ENCODE measurements at regions not wholly inside any gene's neighbourhood (a gene's known extent, or its start where the extent isn't known, plus 50 kb on each side); places are given as distances from the start of the nearest gene placed in this dataset.

DNA sequence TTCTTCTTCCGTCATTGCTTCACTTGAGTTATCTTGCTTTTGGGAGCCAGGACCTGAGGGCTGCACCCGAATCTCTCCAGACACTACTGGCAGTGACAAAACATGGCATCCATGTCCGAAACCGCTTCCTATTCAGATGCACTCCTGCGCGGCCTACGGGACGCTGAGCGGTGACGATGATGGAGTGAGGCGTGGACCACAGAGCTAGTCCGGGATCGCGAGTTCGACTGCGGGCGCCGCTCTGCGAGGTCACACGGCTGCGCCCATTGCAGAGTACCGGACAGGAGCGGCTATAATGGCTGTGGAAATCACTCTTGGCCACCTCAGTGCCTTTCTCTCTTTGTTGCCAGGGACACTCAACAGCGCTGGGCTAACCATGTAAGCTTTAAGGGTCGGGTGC, 453.8 kb upstream of the CNTN5 start:
- BruUV-seq (replicated peaks), result no TSS peak
- no peaks in the 10 kb centered on the region; the same call in 1 of the 2 replicates for H3K9me2 ChIP-seq (ENCODE audit: insufficient read depth)
- no peak overlapping the region for H3K4me3 ChIP-seq
- no peaks in the 10 kb centered on the region for H3K36me3 ChIP-seq (ENCODE audit: low read depth)
- no peaks in the 10 kb centered on the region for H3F3A ChIP-seq (ENCODE audit: insufficient read depth, low read depth)
- H3K27ac ChIP-seq, result no peak overlapping the region
- no peaks in the 10 kb centered on the region for H3K4me1 ChIP-seq (replicated peaks; ENCODE audit: insufficient read depth)
- CTCF ChIA-PET, result no interaction called here
- no peak for DNase-seq
- no peaks in the 10 kb centered on the region for H3K27me3 ChIP-seq (ENCODE audit: insufficient read depth, low read depth)
- no peak overlapping the region for H3K4me2 ChIP-seq
- H2AFZ ChIP-seq, result no peak overlapping the region
- TF ChIP-seq EZH2 (IDR thresholded peaks at IDR 0.05; ENCODE audit: low read depth), result no peak
- TF ChIP-seq, protein P1, sequence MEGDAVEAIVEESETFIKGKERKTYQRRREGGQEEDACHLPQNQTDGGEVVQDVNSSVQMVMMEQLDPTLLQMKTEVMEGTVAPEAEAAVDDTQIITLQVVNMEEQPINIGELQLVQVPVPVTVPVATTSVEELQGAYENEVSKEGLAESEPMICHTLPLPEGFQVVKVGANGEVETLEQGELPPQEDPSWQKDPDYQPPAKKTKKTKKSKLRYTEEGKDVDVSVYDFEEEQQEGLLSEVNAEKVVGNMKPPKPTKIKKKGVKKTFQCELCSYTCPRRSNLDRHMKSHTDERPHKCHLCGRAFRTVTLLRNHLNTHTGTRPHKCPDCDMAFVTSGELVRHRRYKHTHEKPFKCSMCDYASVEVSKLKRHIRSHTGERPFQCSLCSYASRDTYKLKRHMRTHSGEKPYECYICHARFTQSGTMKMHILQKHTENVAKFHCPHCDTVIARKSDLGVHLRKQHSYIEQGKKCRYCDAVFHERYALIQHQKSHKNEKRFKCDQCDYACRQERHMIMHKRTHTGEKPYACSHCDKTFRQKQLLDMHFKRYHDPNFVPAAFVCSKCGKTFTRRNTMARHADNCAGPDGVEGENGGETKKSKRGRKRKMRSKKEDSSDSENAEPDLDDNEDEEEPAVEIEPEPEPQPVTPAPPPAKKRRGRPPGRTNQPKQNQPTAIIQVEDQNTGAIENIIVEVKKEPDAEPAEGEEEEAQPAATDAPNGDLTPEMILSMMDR (conservative IDR thresholded peaks at IDR 0.05), result no peak
- H3K9me3 ChIP-seq (ENCODE audit: insufficient read depth, low read depth), result no peaks in the 10 kb centered on the region
- no peaks in the 10 kb centered on the region for H4K20me1 ChIP-seq (ENCODE audit: insufficient read depth)
- no peaks in the 10 kb centered on the region for H3K79me2 ChIP-seq (ENCODE audit: low read depth)
- intact Hi-C loops (cut with micrococcal nuclease; ENCODE audit: unreplicated experiment), result no loop called here
- POLR2A ChIA-PET (ENCODE audit: unreplicated experiment), result no interaction called here

DNA sequence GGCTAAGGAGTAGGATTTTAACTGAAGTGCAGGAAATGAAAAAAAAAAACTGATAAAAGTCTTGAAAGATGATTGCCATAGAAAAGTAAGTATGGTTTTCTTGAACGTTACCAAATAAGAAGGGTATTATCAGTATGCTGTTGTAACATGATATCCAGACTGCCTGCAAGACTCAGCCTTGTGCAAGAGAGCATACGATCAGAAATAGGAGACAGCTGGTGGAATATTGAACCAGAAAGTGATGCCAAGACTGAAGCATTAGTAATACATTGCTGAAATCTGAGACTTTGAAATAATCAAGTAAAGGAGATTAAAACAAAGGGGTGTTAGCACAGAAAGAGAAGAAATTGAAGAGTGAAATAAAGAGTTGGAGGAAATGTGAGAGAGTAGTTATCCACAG, 452.7 kb upstream of the CNTN5 start:
- no peaks in the 10 kb centered on the region for H3K79me2 ChIP-seq (ENCODE audit: low read depth)
- H3K4me2 ChIP-seq, result no peak overlapping the region
- no peaks in the 10 kb centered on the region for H4K20me1 ChIP-seq (ENCODE audit: insufficient read depth)
- H2AFZ ChIP-seq, result no peak overlapping the region
- no peaks in the 10 kb centered on the region for H3K9me3 ChIP-seq (ENCODE audit: insufficient read depth, low read depth)
- intact Hi-C loops (cut with micrococcal nuclease; ENCODE audit: unreplicated experiment), result no loop called here
- no peaks in the 10 kb centered on the region for H3K27me3 ChIP-seq (ENCODE audit: insufficient read depth, low read depth)
- BruUV-seq (replicated peaks), result no TSS peak
- H3K36me3 ChIP-seq (ENCODE audit: low read depth), result no peaks in the 10 kb centered on the region
- no peak overlapping the region for H3K27ac ChIP-seq
- TF ChIP-seq, protein P1 (conservative IDR thresholded peaks at IDR 0.05), result no peak
- no peak for TF ChIP-seq EZH2 (IDR thresholded peaks at IDR 0.05; ENCODE audit: low read depth)
- CTCF ChIA-PET, result no interaction called here
- no peak overlapping the region for H3K4me3 ChIP-seq
- no peaks in the 10 kb centered on the region; the same call in 1 of the 2 replicates for H3K9me2 ChIP-seq (ENCODE audit: insufficient read depth)
- no peak for DNase-seq
- no peaks in the 10 kb centered on the region for H3F3A ChIP-seq (ENCODE audit: insufficient read depth, low read depth)
- H3K4me1 ChIP-seq (replicated peaks; ENCODE audit: insufficient read depth), result no peaks in the 10 kb centered on the region
- POLR2A ChIA-PET (ENCODE audit: unreplicated experiment), result no interaction called here

DNA sequence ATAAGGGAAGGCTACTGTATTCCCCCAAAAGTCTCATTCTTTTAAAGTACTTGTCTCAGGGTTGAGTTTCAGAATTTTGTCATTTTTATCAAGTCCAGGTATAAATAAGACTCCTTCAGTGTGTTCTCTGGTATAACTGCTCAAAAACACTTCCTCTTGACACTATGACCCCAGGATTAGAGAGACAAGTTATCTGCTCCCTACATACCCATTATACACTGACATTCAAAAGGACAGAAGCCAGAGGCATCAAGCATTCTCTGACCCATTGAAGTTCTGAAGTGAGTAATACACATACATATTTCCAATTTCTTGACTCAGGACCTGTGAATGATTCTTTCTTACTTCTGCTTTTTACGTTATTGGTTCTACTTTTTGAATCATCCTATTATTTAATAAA, 447.8 kb upstream of the CNTN5 start:
- no peaks in the 10 kb centered on the region for H3K79me2 ChIP-seq (ENCODE audit: low read depth)
- H3K27ac ChIP-seq, result no peak overlapping the region
- H4K20me1 ChIP-seq (ENCODE audit: insufficient read depth), result no peaks in the 10 kb centered on the region
- no TSS peak for BruUV-seq (replicated peaks)
- no peak overlapping the region for H3K4me3 ChIP-seq
- peak overlapping the region; percentile 20; the same call in 1 of the 2 replicates for H2AFZ ChIP-seq
- DNase-seq, result no peak
- H3K27me3 ChIP-seq (ENCODE audit: insufficient read depth, low read depth), result no peaks in the 10 kb centered on the region
- H3K4me2 ChIP-seq, result no peak overlapping the region
- H3K9me2 ChIP-seq (ENCODE audit: insufficient read depth), result no peaks in the 10 kb centered on the region; the same call in 1 of the 2 replicates
- no peaks in the 10 kb centered on the region for H3K36me3 ChIP-seq (ENCODE audit: low read depth)
- H3F3A ChIP-seq (ENCODE audit: insufficient read depth, low read depth), result no peaks in the 10 kb centered on the region
- ChIA-PET POLR2A (ENCODE audit: unreplicated experiment) (no interaction called here), CTCF (no interaction called here)
- no peaks in the 10 kb centered on the region for H3K9me3 ChIP-seq (ENCODE audit: insufficient read depth, low read depth)
- no peaks in the 10 kb centered on the region for H3K4me1 ChIP-seq (replicated peaks; ENCODE audit: insufficient read depth)
- intact Hi-C loops (cut with micrococcal nuclease; ENCODE audit: unreplicated experiment), result no loop called here
- TF ChIP-seq, protein P1 (conservative IDR thresholded peaks at IDR 0.05), result no peak
- no peak for TF ChIP-seq EZH2 (IDR thresholded peaks at IDR 0.05; ENCODE audit: low read depth)

All from PC-9 (cell line).